Sigmoid colon (tissue), 3 donors: ENCODE measurements at regions not wholly inside any gene's neighbourhood (a gene's known extent, or its start where the extent isn't known, plus 50 kb on each side); places are given as distances from the start of the nearest gene placed in this dataset.

Experiments
- POLR2A ChIP-seq, 2 donors: fragments of 450-650 bp; IDR thresholded peaks; one replicate each; pipeline ENCODE4 v1.6.1; 2016; ENCODE audit warnings: antibody characterized with exemption in 2 of 2, mild to moderate bottlenecking in 2 of 2, moderate library complexity in 2 of 2
- TF ChIP-seq, protein P1 (sequence below), 4 experiments: fragments of 450-650 bp in 3 of 4; fragments of 200-600 bp in 1 of 4; IDR thresholded peaks; one replicate each; pipeline ENCODE4 v1.5.1; 2016 to 2019; ENCODE audit warnings: antibody characterized with exemption in 4 of 4, mild to moderate bottlenecking in 3 of 4, moderate library complexity in 2 of 4

DNA sequence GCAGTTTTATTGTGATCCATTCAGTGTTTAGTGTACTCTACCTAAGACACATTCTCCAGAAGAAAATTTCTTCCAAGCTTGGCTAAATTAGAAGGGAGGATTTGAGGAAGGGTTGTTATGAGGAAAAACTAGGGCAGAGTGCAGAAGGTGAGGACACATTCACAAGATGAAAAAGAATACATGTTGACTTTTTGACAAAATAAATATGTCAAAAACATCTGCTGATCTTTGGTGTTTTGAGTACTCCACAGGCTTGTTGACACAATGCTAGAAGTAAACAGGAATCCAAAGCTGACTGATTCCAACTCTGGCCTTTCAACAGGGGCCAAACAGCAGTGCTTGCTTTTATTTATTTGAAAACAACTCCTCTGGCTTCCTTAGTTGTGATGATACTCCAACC, 125.8 kb upstream of the SLC7A11 start:
- TF ChIP-seq, protein P1, sequence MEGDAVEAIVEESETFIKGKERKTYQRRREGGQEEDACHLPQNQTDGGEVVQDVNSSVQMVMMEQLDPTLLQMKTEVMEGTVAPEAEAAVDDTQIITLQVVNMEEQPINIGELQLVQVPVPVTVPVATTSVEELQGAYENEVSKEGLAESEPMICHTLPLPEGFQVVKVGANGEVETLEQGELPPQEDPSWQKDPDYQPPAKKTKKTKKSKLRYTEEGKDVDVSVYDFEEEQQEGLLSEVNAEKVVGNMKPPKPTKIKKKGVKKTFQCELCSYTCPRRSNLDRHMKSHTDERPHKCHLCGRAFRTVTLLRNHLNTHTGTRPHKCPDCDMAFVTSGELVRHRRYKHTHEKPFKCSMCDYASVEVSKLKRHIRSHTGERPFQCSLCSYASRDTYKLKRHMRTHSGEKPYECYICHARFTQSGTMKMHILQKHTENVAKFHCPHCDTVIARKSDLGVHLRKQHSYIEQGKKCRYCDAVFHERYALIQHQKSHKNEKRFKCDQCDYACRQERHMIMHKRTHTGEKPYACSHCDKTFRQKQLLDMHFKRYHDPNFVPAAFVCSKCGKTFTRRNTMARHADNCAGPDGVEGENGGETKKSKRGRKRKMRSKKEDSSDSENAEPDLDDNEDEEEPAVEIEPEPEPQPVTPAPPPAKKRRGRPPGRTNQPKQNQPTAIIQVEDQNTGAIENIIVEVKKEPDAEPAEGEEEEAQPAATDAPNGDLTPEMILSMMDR (IDR thresholded peaks at IDR 0.05) = no peak
- no peak for TF ChIP-seq POLR2A (IDR thresholded peaks at IDR 0.05)
